Kidney tubule cell (primary cell): ENCODE measurements at regions not wholly inside any gene's neighbourhood (a gene's known extent, or its start where the extent isn't known, plus 50 kb on each side); places are given as distances from the start of the nearest gene placed in this dataset.
A peak's percentile ranks its signal among the peaks of the same experiment; 100 is the strongest.
"Not testable (repeated sequence)": the region's sequence is repeated elsewhere in the genome, so short reads cannot be mapped to it uniquely, and the experiment has no call there.

Source experiments
- DNase-seq: peaks from one replicate; pipeline ENCODE4 v3.0.0-alpha.2; 2018; ENCODE audit warnings: low spot score

- no peak for DNase-seq
These were observed 334.8 kb downstream of the UTRN start for GRCh38 chr6:144619966-144620365.

GRCh38 chr6:144621332-144621731, 336.2 kb downstream of the UTRN start:
- DNase-seq: no peak

- DNase-seq: no peak
These were observed 339.1 kb downstream of the UTRN start for GRCh38 chr6:144624246-144624645.

- no peak for DNase-seq
These were observed 339.6 kb downstream of the UTRN start for GRCh38 chr6:144624716-144625115.

GRCh38 chr6:144630857-144631256, 345.7 kb downstream of the UTRN start:
- no peak for DNase-seq

GRCh38 chr6:144632266-144632665, 347.1 kb downstream of the UTRN start:
- DNase-seq: no peak

GRCh38 chr6:144633886-144634285, 348.8 kb downstream of the UTRN start:
- DNase-seq: no peak

- no peak for DNase-seq
These were observed 349.2 kb downstream of the UTRN start for GRCh38 chr6:144634371-144634770.

GRCh38 chr6:144635051-144635450, 349.9 kb downstream of the UTRN start:
- DNase-seq: no peak

- DNase-seq: not testable (repeated sequence)
These were observed 350.9 kb downstream of the UTRN start for GRCh38 chr6:144636025-144636424.

- DNase-seq: no peak
These were observed 352.4 kb downstream of the UTRN start for GRCh38 chr6:144637541-144637940.

- no peak for DNase-seq
These were observed 354.5 kb downstream of the UTRN start for GRCh38 chr6:144639654-144640053.

- no peak for DNase-seq
These were observed 356.2 kb downstream of the UTRN start for GRCh38 chr6:144641286-144641685.

GRCh38 chr6:144644776-144645175, 359.6 kb downstream of the UTRN start:
- peak; percentile 17 for DNase-seq

GRCh38 chr6:144646093-144647056, 361.2 kb downstream of the UTRN start:
- peak; percentile 17 for DNase-seq

GRCh38 chr6:144647406-144647964, 362.4 kb downstream of the UTRN start:
- no peak for DNase-seq

GRCh38 chr6:144647971-144648651, 363.0 kb downstream of the UTRN start:
- DNase-seq: no peak

- DNase-seq: no peak
These were observed 363.9 kb downstream of the UTRN start for GRCh38 chr6:144649085-144649484.

GRCh38 chr6:144651234-144651633, 366.1 kb downstream of the UTRN start:
- DNase-seq: no peak

- DNase-seq: no peak
These were observed 367.3 kb downstream of the UTRN start for GRCh38 chr6:144652292-144652891.

- peak; percentile 30 for DNase-seq
These were observed 368.9 kb downstream of the UTRN start for GRCh38 chr6:144653885-144654505.

GRCh38 chr6:144654506-144654905, 369.4 kb downstream of the UTRN start:
- DNase-seq: no peak
